A673 (cell line): ENCODE measurements at regions not wholly inside any gene's neighbourhood (a gene's known extent, or its start where the extent isn't known, plus 50 kb on each side); places are given as distances from the start of the nearest gene placed in this dataset.

ENCODE experiments used
- BruUV-seq: library from RNA; stranded (reverse); fragments of 400-500 nt; replicated peaks from 2 replicates; lab custom pipeline; 2021; lab: Mats Ljungman, UMichigan
- CTCF ChIA-PET: fragments of 300-600 bp; sonication (Branson Sonifier 250); formaldehyde crosslinking; loops from one replicate; lab custom pipeline; 2022; ENCODE audit warnings: antibody characterized with exemption; lab: Charles Lee
- POLR2A ChIA-PET: fragments of 300-600 bp; sonication (Branson Sonifier 250); formaldehyde crosslinking; loops from one replicate; lab custom pipeline; 2022; ENCODE audit warnings: antibody characterized with exemption; ENCODE audit not compliant: low non-redundant PET; lab: Charles Lee
- DNase-seq: peaks from one replicate; pipeline ENCODE4 v3.0.0-alpha.2; 2015; ENCODE audit warnings: low spot score
- H3K27ac ChIP-seq: fragments of 200-600 bp; sonication (generic); 2 replicates; pipeline ENCODE4 v1.5.1; 2016; ENCODE audit warnings: mixed run types, low read depth, mild to moderate bottlenecking, mixed read lengths, antibody characterized with exemption, low read length; ENCODE audit not compliant: poor library complexity, severe bottlenecking
- H3K27me3 ChIP-seq: fragments of 200-600 bp; sonication (generic); replicated peaks from 2 replicates; pipeline ENCODE4 v1.6.1; 2017; ENCODE audit warnings: mixed run types, low read depth, mild to moderate bottlenecking, mixed read lengths, antibody characterized with exemption, low read length; ENCODE audit not compliant: insufficient read depth, poor library complexity
- H3K36me3 ChIP-seq: fragments of 200-600 bp; sonication (generic); 2 replicates; pipeline ENCODE4 v1.6.1; 2016; ENCODE audit warnings: mixed run types, mild to moderate bottlenecking, mixed read lengths, antibody characterized with exemption, low read length; ENCODE audit not compliant: insufficient read depth, poor library complexity, severe bottlenecking
- H3K4me1 ChIP-seq: fragments of 200-600 bp; sonication (generic); 2 replicates; pipeline ENCODE4 v1.6.1; 2017; ENCODE audit warnings: mixed run types, mild to moderate bottlenecking, mixed read lengths, antibody characterized with exemption, low read length; ENCODE audit not compliant: insufficient read depth, poor library complexity, severe bottlenecking
- H3K4me3 ChIP-seq: fragments of 200-600 bp; sonication (generic); 2 replicates; pipeline ENCODE4 v1.5.1; 2016; ENCODE audit warnings: low read depth, mixed run types, mild to moderate bottlenecking, mixed read lengths, low read length; ENCODE audit not compliant: poor library complexity, severe bottlenecking
- H3K9me3 ChIP-seq: fragments of 200-600 bp; sonication (generic); 2 replicates; pipeline ENCODE4 v1.6.1; 2016; ENCODE audit warnings: mixed run types, low read depth, mild to moderate bottlenecking, mixed read lengths, antibody characterized with exemption, low read length; ENCODE audit not compliant: poor library complexity, severe bottlenecking
- CTCF ChIP-seq: fragments of 300-800, 200-600 bp; sonication (generic); conservative IDR thresholded peaks from 2 replicates; pipeline ENCODE4 v1.5.1; 2017; ENCODE audit warnings: low read depth, mild to moderate bottlenecking, antibody characterized with exemption, low read length, moderate library complexity, mixed read lengths
- EZH2 ChIP-seq: fragments of 200-600 bp; sonication (generic); IDR thresholded peaks from 2 replicates; pipeline ENCODE4 v1.6.1; 2017; ENCODE audit warnings: borderline replicate concordance, low read depth, mild to moderate bottlenecking, mixed read lengths, antibody characterized with exemption, low read length; ENCODE audit not compliant: poor library complexity, severe bottlenecking
- intact Hi-C: fragments of 100-400 bp; cut with micrococcal nuclease; formaldehyde crosslinking; loops from one replicate; pipeline ENCODE4 v1.10.0; 2022; ENCODE audit not compliant: unreplicated experiment

GRCh38 chr10:124245806-124246440 lies 152.5 kb upstream of the CHST15 start:
- POLR2A ChIA-PET: interaction anchor here (0.7 kb wide), 1 partner anchor 670 kb away, joined by 6 read pairs; no protein-coding TSS in a partner anchor
- Histone ChIP-seq H3K4me3 (no peak overlapping the region), H3K27me3 (peaks cover under 1% of the 10 kb centered on the region), H3K4me1 (no peaks in the 10 kb centered on the region), H3K27ac (no peak overlapping the region), H3K36me3 (no peaks in the 10 kb centered on the region), H3K9me3 (no peaks in the 10 kb centered on the region)
- BruUV-seq: no TSS peak
- intact Hi-C loops: no loop called here
- no peak for DNase-seq
- TF ChIP-seq CTCF (no peak), EZH2 (no peak)
- CTCF ChIA-PET: no interaction called here

- no TSS peak for BruUV-seq
- no peak overlapping the region for H3K27ac ChIP-seq
- CTCF ChIA-PET: no interaction called here
- H3K4me3 ChIP-seq: no peak overlapping the region
- no peaks in the 10 kb centered on the region for H3K4me1 ChIP-seq
- H3K27me3 ChIP-seq: no peaks in the 10 kb centered on the region
- POLR2A ChIA-PET: no interaction called here
- TF ChIP-seq CTCF: no peak
- TF ChIP-seq EZH2: no peak
- DNase-seq: no peak
- no peaks in the 10 kb centered on the region for H3K36me3 ChIP-seq
- H3K9me3 ChIP-seq: no peaks in the 10 kb centered on the region
- intact Hi-C loops: no loop called here
Measured at GRCh38 chr10:124245191-124245590, 151.8 kb upstream of the CHST15 start.

GRCh38 chr10:124244256-124244877 lies 151.0 kb upstream of the CHST15 start:
- POLR2A ChIA-PET: no interaction called here

More at GRCh38 chr10:124244256-124244877, 151.0 kb upstream of the CHST15 start:
- TF ChIP-seq EZH2 (no peak), CTCF (no peak)
- CTCF ChIA-PET: no interaction called here
- Histone ChIP-seq H3K36me3 (no peaks in the 10 kb centered on the region), H3K4me1 (no peaks in the 10 kb centered on the region), H3K4me3 (no peak overlapping the region), H3K27me3 (no peaks in the 10 kb centered on the region), H3K27ac (no peak overlapping the region), H3K9me3 (no peaks in the 10 kb centered on the region)
- DNase-seq: no peak
- intact Hi-C loops: no loop called here
- no TSS peak for BruUV-seq
